ENCODE measurements at regions not wholly inside any gene's neighbourhood (a gene's known extent, or its start where the extent isn't known, plus 50 kb on each side); places are given as distances from the start of the nearest gene placed in this dataset.

DNA sequence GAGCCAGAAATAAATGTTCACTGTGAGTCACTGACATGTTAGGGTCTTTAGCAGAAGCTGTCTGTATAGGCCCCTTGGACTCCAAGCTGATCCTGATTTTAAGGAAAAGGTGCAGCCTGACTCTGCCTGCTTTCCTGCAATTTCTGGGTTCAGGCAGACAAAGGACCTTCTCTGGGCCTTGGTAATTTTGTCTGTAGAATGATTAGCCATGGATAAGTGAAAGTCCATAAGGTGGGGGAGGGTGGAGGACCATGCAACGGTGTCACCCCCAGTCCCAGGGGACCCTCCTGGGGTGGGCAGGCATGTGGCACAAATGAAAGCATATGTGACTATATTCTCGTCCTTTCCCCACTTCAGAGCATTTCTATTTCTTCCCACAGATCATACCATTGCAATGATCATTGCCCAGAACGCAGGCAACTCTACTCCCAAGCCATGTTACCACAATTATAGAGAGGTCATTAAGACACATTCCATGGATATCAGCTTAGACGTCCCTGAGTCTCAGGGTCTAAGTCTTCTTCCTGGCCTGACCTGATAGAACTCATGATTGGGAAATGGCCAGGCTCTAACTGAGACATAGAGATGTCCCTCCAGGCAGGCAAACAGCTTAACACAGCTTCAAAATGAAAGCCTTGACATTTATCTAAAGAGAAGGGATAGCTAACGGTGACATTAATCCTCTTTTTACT lies 157.9 kb upstream of the ALDH1B1 start:
- H3K36me3 ChIP-seq (replicated peaks in 1 of 2; ENCODE audit: control insufficient read depth in 1 of 2, insufficient read depth in 2 of 2, low read length in 2 of 2) = no peaks in the 10 kb centered on the region
- H3K9ac ChIP-seq (ENCODE audit: insufficient read depth, low read length, poor library complexity, severe bottlenecking) = no peak overlapping the region
- H3K4me1 ChIP-seq (ENCODE audit: control insufficient read depth in 1 of 2, insufficient read depth in 2 of 2, low read length in 2 of 2) = no peaks in the 10 kb centered on the region
- no peak overlapping the region for H3K4me3 Mint-ChIP-seq
- H3K4me2 ChIP-seq (replicated peaks; ENCODE audit: extremely low read depth, low read length, poor library complexity, severe bottlenecking) = no peak overlapping the region
- H3K79me2 ChIP-seq (ENCODE audit: insufficient read depth, low read length) = no peaks in the 10 kb centered on the region
- H3K4me1 Mint-ChIP-seq = no peaks in the 10 kb centered on the region
- DNase-seq = no peak
- H3K9me3 ChIP-seq (replicated peaks in 1 of 2; ENCODE audit: control insufficient read depth in 1 of 2, insufficient read depth in 1 of 2, low read length in 2 of 2) = no peaks in the 10 kb centered on the region
- H3K36me3 Mint-ChIP-seq = no peaks in the 10 kb centered on the region
- H3K27ac ChIP-seq (ENCODE audit: low read depth in 1 of 2, low read length in 2 of 2) = no peak overlapping the region
- H4K20me1 ChIP-seq (ENCODE audit: insufficient read depth, low read length) = no peaks in the 10 kb centered on the region
- H3K4me3 ChIP-seq (replicated peaks in 1 of 3; ENCODE audit: low read depth in 2 of 3, low read length in 3 of 3) = no peak overlapping the region
- H3K27me3 ChIP-seq (ENCODE audit: control insufficient read depth in 2 of 2, insufficient read depth in 2 of 2, low read length in 2 of 2) = no peaks in the 10 kb centered on the region
- 80% methylated on average over 2 of the region's 5 CpGs for WGBS (ENCODE audit: insufficient coverage)
- TF ChIP-seq, protein P1, sequence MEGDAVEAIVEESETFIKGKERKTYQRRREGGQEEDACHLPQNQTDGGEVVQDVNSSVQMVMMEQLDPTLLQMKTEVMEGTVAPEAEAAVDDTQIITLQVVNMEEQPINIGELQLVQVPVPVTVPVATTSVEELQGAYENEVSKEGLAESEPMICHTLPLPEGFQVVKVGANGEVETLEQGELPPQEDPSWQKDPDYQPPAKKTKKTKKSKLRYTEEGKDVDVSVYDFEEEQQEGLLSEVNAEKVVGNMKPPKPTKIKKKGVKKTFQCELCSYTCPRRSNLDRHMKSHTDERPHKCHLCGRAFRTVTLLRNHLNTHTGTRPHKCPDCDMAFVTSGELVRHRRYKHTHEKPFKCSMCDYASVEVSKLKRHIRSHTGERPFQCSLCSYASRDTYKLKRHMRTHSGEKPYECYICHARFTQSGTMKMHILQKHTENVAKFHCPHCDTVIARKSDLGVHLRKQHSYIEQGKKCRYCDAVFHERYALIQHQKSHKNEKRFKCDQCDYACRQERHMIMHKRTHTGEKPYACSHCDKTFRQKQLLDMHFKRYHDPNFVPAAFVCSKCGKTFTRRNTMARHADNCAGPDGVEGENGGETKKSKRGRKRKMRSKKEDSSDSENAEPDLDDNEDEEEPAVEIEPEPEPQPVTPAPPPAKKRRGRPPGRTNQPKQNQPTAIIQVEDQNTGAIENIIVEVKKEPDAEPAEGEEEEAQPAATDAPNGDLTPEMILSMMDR (IDR thresholded peaks at IDR 0.05) = no peak
- peaks cover 4 to 14% (median 4%) of the 10 kb centered on the region in 3 donors for H3K27me3 Mint-ChIP-seq (ENCODE audit: low read depth in 3 of 3)
- H3K9me3 Mint-ChIP-seq = peaks cover 0 to 2% (median 0%) of the 10 kb centered on the region in 7 donors
- H2AFZ ChIP-seq (ENCODE audit: insufficient read depth, low read depth, low read length, poor library complexity, severe bottlenecking) = no peak overlapping the region
- intact Hi-C loops (cut with micrococcal nuclease) = no loop called here
- H3K27ac Mint-ChIP-seq = no peak overlapping the region

DNA sequence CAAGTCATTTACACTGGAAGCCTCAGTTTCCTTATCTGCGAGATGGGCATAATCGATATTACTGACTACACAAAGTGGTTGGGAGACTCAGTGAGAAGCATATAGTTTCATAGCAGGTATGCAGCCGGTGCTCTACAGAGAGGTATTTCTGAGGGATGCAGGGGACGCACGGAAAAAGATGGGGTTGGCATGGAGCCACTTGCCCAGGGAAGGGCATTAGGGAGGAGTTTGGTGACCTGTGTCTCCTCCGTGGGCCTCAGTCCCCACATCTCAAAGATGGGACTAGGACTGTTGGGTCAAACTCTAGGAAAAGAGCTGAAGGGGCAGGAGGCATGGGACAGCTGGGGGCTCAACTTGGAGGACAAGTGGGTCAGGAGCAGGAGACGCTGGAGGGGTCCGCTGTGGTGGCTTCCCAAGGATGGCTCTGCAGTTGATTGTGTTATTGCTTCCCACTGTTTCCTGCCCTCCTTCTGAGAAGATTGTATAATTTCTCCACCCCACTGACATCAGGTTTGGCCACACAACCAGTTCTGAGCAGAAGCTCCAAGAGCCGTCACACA lies 158.6 kb upstream of the ALDH1B1 start:
- DNase-seq = no peak
- H3K27me3 ChIP-seq (ENCODE audit: control insufficient read depth in 2 of 2, insufficient read depth in 2 of 2, low read length in 2 of 2) = no peaks in the 10 kb centered on the region
- Mint-ChIP-seq H3K4me3 (no peak overlapping the region), H3K36me3 (no peaks in the 10 kb centered on the region), H3K4me1 (no peaks in the 10 kb centered on the region), H3K9me3 (peaks cover 0 to 2% (median 0%) of the 10 kb centered on the region in 7 donors), H3K27me3 (ENCODE audit: low read depth in 3 of 3) (peaks cover 4 to 15% (median 6%) of the 10 kb centered on the region in 3 donors), H3K27ac (no peak overlapping the region)
- no peak overlapping the region for H3K4me3 ChIP-seq (replicated peaks in 1 of 3; ENCODE audit: low read depth in 2 of 3, low read length in 3 of 3)
- WGBS (ENCODE audit: insufficient coverage) = 93% methylated on average over 3 of the region's 9 CpGs
- H3K27ac ChIP-seq (ENCODE audit: low read depth in 1 of 2, low read length in 2 of 2) = no peak overlapping the region
- no peaks in the 10 kb centered on the region for H3K4me1 ChIP-seq (ENCODE audit: control insufficient read depth in 1 of 2, insufficient read depth in 2 of 2, low read length in 2 of 2)
- TF ChIP-seq, protein P1 (IDR thresholded peaks at IDR 0.05) = no peak
- intact Hi-C loops (cut with micrococcal nuclease) = no loop called here
- no peaks in the 10 kb centered on the region for H3K9me3 ChIP-seq (replicated peaks in 1 of 2; ENCODE audit: control insufficient read depth in 1 of 2, insufficient read depth in 1 of 2, low read length in 2 of 2)
- no peak overlapping the region for H3K9ac ChIP-seq (ENCODE audit: insufficient read depth, low read length, poor library complexity, severe bottlenecking)
- no peak overlapping the region for H3K4me2 ChIP-seq (replicated peaks; ENCODE audit: extremely low read depth, low read length, poor library complexity, severe bottlenecking)
- H4K20me1 ChIP-seq (ENCODE audit: insufficient read depth, low read length) = no peaks in the 10 kb centered on the region
- no peaks in the 10 kb centered on the region for H3K79me2 ChIP-seq (ENCODE audit: insufficient read depth, low read length)
- H3K36me3 ChIP-seq (replicated peaks in 1 of 2; ENCODE audit: control insufficient read depth in 1 of 2, insufficient read depth in 2 of 2, low read length in 2 of 2) = no peaks in the 10 kb centered on the region
- no peak overlapping the region for H2AFZ ChIP-seq (ENCODE audit: insufficient read depth, low read depth, low read length, poor library complexity, severe bottlenecking)

Measured in CD14-positive monocyte (primary cell).